ENCODE measurements at regions not wholly inside any gene's neighbourhood (a gene's known extent, or its start where the extent isn't known, plus 50 kb on each side); places are given as distances from the start of the nearest gene placed in this dataset.

GRCh38 chr6:91185072-91185471 lies 598.2 kb upstream of the MAP3K7 start:
- TF ChIP-seq CTCF (conservative IDR thresholded peaks at IDR 0.05 in 1 of 2, IDR thresholded peaks at IDR 0.05 in 1 of 2; ENCODE audit: low read depth in 1 of 2, low read length in 2 of 2) (no peak), EZH2 (IDR thresholded peaks at IDR 0.05; ENCODE audit: low read length, missing control alignments) (no peak)

All from fibroblast of lung (primary cell).